Activated CD8-positive, alpha-beta memory T cell treated with anti-CD3 and anti-CD28 coated beads, Interleukin-2, amount 50 U/mL, for 48 hours (primary cell): ENCODE measurements at regions not wholly inside any gene's neighbourhood (a gene's known extent, or its start where the extent isn't known, plus 50 kb on each side); places are given as distances from the start of the nearest gene placed in this dataset.

Source experiments
- DNase-seq: peaks from one replicate; pipeline ENCODE4 v3.0.0-alpha.2; 2020

GRCh38 chr13:53150568-53150967, 122.0 kb downstream of the OLFM4 start:
- DNase-seq: no peak

- peak; percentile 60 for DNase-seq
Measured at GRCh38 chr13:53151336-53152056, 122.9 kb downstream of the OLFM4 start.

- no peak for DNase-seq
Measured at GRCh38 chr13:53152057-53152421, 123.4 kb downstream of the OLFM4 start.

GRCh38 chr13:53158201-53158600, 129.6 kb downstream of the OLFM4 start:
- no peak for DNase-seq

- no peak for DNase-seq
Measured at GRCh38 chr13:53159431-53159830, 130.8 kb downstream of the OLFM4 start.

- no peak for DNase-seq
Measured at GRCh38 chr13:53160211-53160610, 131.6 kb downstream of the OLFM4 start.

GRCh38 chr13:53161251-53161650, 132.6 kb downstream of the OLFM4 start:
- DNase-seq: no peak

GRCh38 chr13:53165261-53165660, 136.6 kb downstream of the OLFM4 start:
- no peak for DNase-seq

- no peak for DNase-seq
Measured at GRCh38 chr13:53167561-53167960, 138.9 kb downstream of the OLFM4 start.

- no peak for DNase-seq
Measured at GRCh38 chr13:53170910-53171309, 142.3 kb downstream of the OLFM4 start.

GRCh38 chr13:53174545-53174944, 145.9 kb downstream of the OLFM4 start:
- DNase-seq: no peak

GRCh38 chr13:53180684-53181083, 152.1 kb downstream of the OLFM4 start:
- DNase-seq: no peak

GRCh38 chr13:53182724-53183123, 154.1 kb downstream of the OLFM4 start:
- DNase-seq: no peak

- DNase-seq: no peak
Measured at GRCh38 chr13:53188120-53188519, 159.5 kb downstream of the OLFM4 start.

- no peak for DNase-seq
Measured at GRCh38 chr13:53189162-53189561, 160.5 kb downstream of the OLFM4 start.

GRCh38 chr13:53191091-53191490, 162.5 kb downstream of the OLFM4 start:
- no peak for DNase-seq

GRCh38 chr13:53197424-53197823, 168.8 kb downstream of the OLFM4 start:
- no peak for DNase-seq

GRCh38 chr13:53198017-53198416, 169.4 kb downstream of the OLFM4 start:
- DNase-seq: no peak

GRCh38 chr13:53198736-53199135, 170.1 kb downstream of the OLFM4 start:
- no peak for DNase-seq

GRCh38 chr13:53200075-53200474, 171.5 kb downstream of the OLFM4 start:
- no peak for DNase-seq

GRCh38 chr13:53200498-53201453, 172.2 kb downstream of the OLFM4 start:
- DNase-seq: peak; percentile 67

GRCh38 chr13:53201454-53202225, 173.0 kb downstream of the OLFM4 start:
- DNase-seq: peak; percentile 49

GRCh38 chr13:53204598-53204997, 176.0 kb downstream of the OLFM4 start:
- no peak for DNase-seq
